Nephron progenitor cell (in vitro differentiated cells): ENCODE measurements at regions not wholly inside any gene's neighbourhood (a gene's known extent, or its start where the extent isn't known, plus 50 kb on each side); places are given as distances from the start of the nearest gene placed in this dataset.

Experiments used
- DNase-seq: peaks from one replicate; pipeline ENCODE4 v3.0.0; 2021
- H3K27ac Mint-ChIP-seq: 2 replicates; pipeline ENCODE4 v1.8.0; 2021; ENCODE audit warnings: mild to moderate bottlenecking, moderate library complexity, mixed read lengths
- H3K27me3 Mint-ChIP-seq: 2 replicates; pipeline ENCODE4 v1.8.0; 2021; ENCODE audit warnings: mild to moderate bottlenecking, low read depth, mixed read lengths; ENCODE audit not compliant: poor library complexity
- H3K36me3 Mint-ChIP-seq: 2 replicates; pipeline ENCODE4 v1.8.0; 2021; ENCODE audit warnings: low read depth, mixed read lengths
- H3K4me1 Mint-ChIP-seq: 2 replicates; pipeline ENCODE4 v1.8.0; 2021; ENCODE audit warnings: mixed read lengths
- H3K4me3 Mint-ChIP-seq: 2 replicates; pipeline ENCODE4 v1.8.0; 2021; ENCODE audit warnings: mild to moderate bottlenecking, moderate library complexity, mixed read lengths
- H3K9me3 Mint-ChIP-seq: 2 replicates; pipeline ENCODE4 v1.8.0; 2021; ENCODE audit warnings: mild to moderate bottlenecking, moderate library complexity, mixed read lengths
- CTCF ChIP-seq: fragments of 200-600 bp; sonication (generic); IDR thresholded peaks from 2 replicates; pipeline ENCODE4 v1.5.0; 2021; ENCODE audit warnings: antibody characterized with exemption

DNA sequence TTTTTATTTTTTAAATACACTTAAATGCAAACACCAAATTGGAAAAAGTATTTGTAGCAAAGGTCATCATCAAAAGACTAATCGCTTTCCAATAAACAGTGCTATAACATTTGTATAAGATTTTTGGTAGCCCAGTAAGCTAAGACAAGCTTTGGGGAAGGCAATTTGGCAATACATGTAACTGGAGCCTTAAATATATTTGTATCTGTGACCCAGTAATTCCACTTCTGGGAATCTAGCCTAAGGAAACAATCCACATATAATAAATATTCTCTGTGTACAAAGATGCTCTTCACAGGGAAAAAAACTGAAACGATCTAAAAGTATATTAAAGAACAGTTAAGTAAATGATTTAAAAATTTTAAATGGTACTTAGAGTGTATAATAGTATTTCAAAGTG, 65.5 kb upstream of the TJP1 start:
- Mint-ChIP-seq H3K4me1 (peaks cover 22% of the 10 kb centered on the region), H3K9me3 (peaks cover 6% of the 10 kb centered on the region), H3K36me3 (no peaks in the 10 kb centered on the region)

GRCh38 chr15:29885183-29885582, 62.9 kb upstream of the TJP1 start:
- Mint-ChIP-seq H3K27ac (peak overlapping the region; percentile 21), H3K4me1 (peaks cover 22% of the 10 kb centered on the region), H3K27me3 (peaks cover 5% of the 10 kb centered on the region), H3K4me3 (no peak overlapping the region), H3K9me3 (no peaks in the 10 kb centered on the region), H3K36me3 (no peaks in the 10 kb centered on the region)
- no peak for DNase-seq
- TF ChIP-seq CTCF: no peak

More for the DNA sequence above, 65.5 kb upstream of the TJP1 start:
- TF ChIP-seq CTCF: no peak
- H3K4me3 Mint-ChIP-seq: no peak overlapping the region
- H3K27ac Mint-ChIP-seq: no peak overlapping the region
- H3K27me3 Mint-ChIP-seq: peaks cover 14% of the 10 kb centered on the region
- DNase-seq: no peak

DNA sequence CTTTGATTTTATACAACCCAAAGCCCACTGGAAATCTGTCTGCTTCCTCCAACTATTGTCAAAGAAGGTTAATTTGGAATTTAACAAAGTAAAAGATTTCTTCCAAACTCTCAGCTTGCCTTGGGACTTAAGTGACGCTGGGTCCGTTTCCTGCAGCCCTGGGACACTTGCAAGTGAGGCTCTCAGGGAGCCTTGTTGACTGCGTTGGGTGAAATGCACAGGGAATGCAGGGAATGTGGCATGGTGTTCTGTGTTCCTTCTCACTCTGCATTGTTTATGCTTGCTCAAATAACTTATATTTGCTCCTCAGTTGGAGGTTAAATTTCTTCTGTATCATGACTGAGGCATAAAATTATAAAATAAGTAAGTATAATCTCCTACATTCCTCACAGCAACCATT, 60.9 kb upstream of the TJP1 start:
- Mint-ChIP-seq H3K27ac (no peak overlapping the region), H3K4me1 (peaks cover 5% of the 10 kb centered on the region), H3K27me3 (peaks cover 4% of the 10 kb centered on the region)

DNA sequence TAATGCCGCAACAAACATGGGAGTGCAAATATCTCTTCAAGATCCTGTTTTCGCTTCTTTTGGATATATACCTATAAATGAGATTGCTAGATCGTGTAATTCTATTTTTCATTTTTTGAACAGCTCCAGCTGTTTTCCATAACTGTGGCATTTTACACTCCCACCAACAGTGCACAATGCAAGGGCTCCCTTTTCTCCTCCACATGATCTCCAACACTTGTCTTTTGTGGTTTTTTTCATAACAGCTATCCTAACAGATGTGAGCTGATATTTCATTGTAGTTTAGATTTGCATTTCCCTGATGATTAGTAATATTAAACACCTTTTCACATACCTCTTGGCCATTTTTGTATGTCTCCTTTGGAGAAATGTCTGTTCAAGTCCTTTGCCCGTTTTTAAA, 58.6 kb upstream of the TJP1 start:
- Mint-ChIP-seq H3K9me3 (no peaks in the 10 kb centered on the region), H3K27me3 (peaks cover 4% of the 10 kb centered on the region), H3K27ac (no peak overlapping the region), H3K4me1 (peaks cover 5% of the 10 kb centered on the region), H3K36me3 (no peaks in the 10 kb centered on the region), H3K4me3 (no peak overlapping the region)
- DNase-seq: no peak
- no peak for TF ChIP-seq CTCF

More for the DNA sequence above, 60.9 kb upstream of the TJP1 start:
- DNase-seq: no peak
- no peaks in the 10 kb centered on the region for H3K9me3 Mint-ChIP-seq
- no peaks in the 10 kb centered on the region for H3K36me3 Mint-ChIP-seq
- no peak for TF ChIP-seq CTCF
- no peak overlapping the region for H3K4me3 Mint-ChIP-seq

DNA sequence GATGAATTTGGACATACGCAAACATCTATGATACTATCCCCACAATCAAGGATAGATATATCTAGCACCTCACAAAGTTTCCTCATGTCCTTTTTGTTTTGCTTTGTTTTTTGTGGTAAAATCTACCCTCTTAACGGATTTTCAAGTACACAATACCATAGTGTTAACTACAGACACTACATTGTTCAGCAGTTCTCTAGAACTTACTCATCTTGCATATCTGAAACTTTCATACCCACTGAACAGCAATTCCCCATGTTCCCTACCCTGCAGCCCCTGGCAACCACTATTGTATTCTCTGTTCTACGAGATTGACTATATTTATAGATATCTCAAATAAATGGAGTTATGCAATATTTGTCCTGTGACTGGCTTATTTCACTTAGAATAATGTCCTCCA, 58.1 kb upstream of the TJP1 start:
- peaks cover 4% of the 10 kb centered on the region for H3K27me3 Mint-ChIP-seq
- no peaks in the 10 kb centered on the region for H3K36me3 Mint-ChIP-seq
- H3K27ac Mint-ChIP-seq: no peak overlapping the region
- H3K4me3 Mint-ChIP-seq: no peak overlapping the region
- peaks cover 5% of the 10 kb centered on the region for H3K4me1 Mint-ChIP-seq
- H3K9me3 Mint-ChIP-seq: no peaks in the 10 kb centered on the region
- TF ChIP-seq CTCF: no peak
- no peak for DNase-seq

DNA sequence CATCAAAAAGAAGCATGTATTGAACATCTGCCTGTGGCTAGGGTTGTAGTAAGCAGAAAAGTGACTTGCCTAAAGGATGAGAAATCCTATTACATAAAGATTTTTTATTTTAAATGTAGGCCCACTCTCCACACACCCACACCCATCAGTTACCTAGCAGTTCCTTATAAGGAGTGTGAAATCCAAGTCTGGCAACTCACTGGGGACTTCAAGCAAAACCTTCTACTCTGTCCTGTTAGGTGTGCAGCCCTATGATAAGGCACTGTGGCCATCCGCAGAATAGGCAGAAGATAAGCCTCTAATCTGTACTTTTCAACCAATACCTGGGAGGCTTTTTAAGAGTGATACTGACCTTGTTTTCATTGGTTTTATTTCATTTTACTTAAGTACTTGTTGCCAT, 52.7 kb upstream of the TJP1 start:
- TF ChIP-seq CTCF: no peak
- Mint-ChIP-seq H3K4me1 (peaks cover 35% of the 10 kb centered on the region), H3K27me3 (peaks cover 6% of the 10 kb centered on the region), H3K36me3 (no peaks in the 10 kb centered on the region), H3K27ac (no peak overlapping the region), H3K9me3 (no peaks in the 10 kb centered on the region), H3K4me3 (no peak overlapping the region)
- no peak for DNase-seq
